Testis (tissue), 2 donors: ENCODE measurements at regions not wholly inside any gene's neighbourhood (a gene's known extent, or its start where the extent isn't known, plus 50 kb on each side); places are given as distances from the start of the nearest gene placed in this dataset.

ENCODE experiments used
- POLR2A ChIP-seq: fragments of 450-650 bp; IDR thresholded peaks from one replicate; pipeline ENCODE4 v1.6.1; 2017; ENCODE audit warnings: antibody characterized with exemption, mild to moderate bottlenecking, moderate library complexity
- TF ChIP-seq, protein P1 (sequence below), 3 experiments: fragments of 450-650 bp in 2 of 3; fragments of 200-600 bp in 1 of 3; sonication (generic) in 1 of 3; IDR thresholded peaks; one replicate each; pipeline ENCODE4 v1.5.1; 2016 to 2019; ENCODE audit warnings: antibody characterized with exemption in 3 of 3, mild to moderate bottlenecking in 2 of 3, moderate library complexity in 1 of 3

GRCh38 chr13:86569974-86570373 lies 770.8 kb upstream of the SLITRK6 start:
- TF ChIP-seq POLR2A = no peak
- TF ChIP-seq, protein P1, sequence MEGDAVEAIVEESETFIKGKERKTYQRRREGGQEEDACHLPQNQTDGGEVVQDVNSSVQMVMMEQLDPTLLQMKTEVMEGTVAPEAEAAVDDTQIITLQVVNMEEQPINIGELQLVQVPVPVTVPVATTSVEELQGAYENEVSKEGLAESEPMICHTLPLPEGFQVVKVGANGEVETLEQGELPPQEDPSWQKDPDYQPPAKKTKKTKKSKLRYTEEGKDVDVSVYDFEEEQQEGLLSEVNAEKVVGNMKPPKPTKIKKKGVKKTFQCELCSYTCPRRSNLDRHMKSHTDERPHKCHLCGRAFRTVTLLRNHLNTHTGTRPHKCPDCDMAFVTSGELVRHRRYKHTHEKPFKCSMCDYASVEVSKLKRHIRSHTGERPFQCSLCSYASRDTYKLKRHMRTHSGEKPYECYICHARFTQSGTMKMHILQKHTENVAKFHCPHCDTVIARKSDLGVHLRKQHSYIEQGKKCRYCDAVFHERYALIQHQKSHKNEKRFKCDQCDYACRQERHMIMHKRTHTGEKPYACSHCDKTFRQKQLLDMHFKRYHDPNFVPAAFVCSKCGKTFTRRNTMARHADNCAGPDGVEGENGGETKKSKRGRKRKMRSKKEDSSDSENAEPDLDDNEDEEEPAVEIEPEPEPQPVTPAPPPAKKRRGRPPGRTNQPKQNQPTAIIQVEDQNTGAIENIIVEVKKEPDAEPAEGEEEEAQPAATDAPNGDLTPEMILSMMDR (IDR thresholded peaks at IDR 0.05) = no peak
